Mesothelial cell of epicardium (in vitro differentiated cells): ENCODE measurements at regions not wholly inside any gene's neighbourhood (a gene's known extent, or its start where the extent isn't known, plus 50 kb on each side); places are given as distances from the start of the nearest gene placed in this dataset.

Experiments used
- DNase-seq, 2 experiments: peaks; one replicate each; pipeline ENCODE4 v3.0.0; 2021; ENCODE audit warnings: low spot score in 2 of 2; ENCODE audit not compliant: unreplicated experiment in 2 of 2
- H3K27ac Mint-ChIP-seq: 2 replicates; pipeline ENCODE4 v1.8.0; 2021; ENCODE audit warnings: mixed read lengths
- H3K27me3 Mint-ChIP-seq: 2 replicates; pipeline ENCODE4 v1.8.0; 2021; ENCODE audit warnings: low read depth, mixed read lengths
- H3K36me3 Mint-ChIP-seq: 2 replicates; pipeline ENCODE4 v1.8.0; 2021; ENCODE audit warnings: mixed read lengths
- H3K4me1 Mint-ChIP-seq: 2 replicates; pipeline ENCODE4 v1.8.0; 2021; ENCODE audit warnings: mixed read lengths
- H3K4me3 Mint-ChIP-seq: 2 replicates; pipeline ENCODE4 v1.8.0; 2021; ENCODE audit warnings: mild to moderate bottlenecking, moderate library complexity, mixed read lengths
- H3K9me3 Mint-ChIP-seq: 2 replicates; pipeline ENCODE4 v1.8.0; 2021; ENCODE audit warnings: mixed read lengths
- CTCF ChIP-seq: fragments of 200-600 bp; sonication (generic); IDR thresholded peaks from one replicate; pipeline ENCODE4 v1.5.0; 2021; ENCODE audit warnings: antibody characterized with exemption; ENCODE audit not compliant: unreplicated experiment

- no peak overlapping the region for H3K4me3 Mint-ChIP-seq
- H3K27me3 Mint-ChIP-seq = peaks cover 40% of the 10 kb centered on the region
- DNase-seq = no peak
- H3K27ac Mint-ChIP-seq = no peak overlapping the region
- H3K36me3 Mint-ChIP-seq = no peaks in the 10 kb centered on the region
- H3K9me3 Mint-ChIP-seq = no peaks in the 10 kb centered on the region
- peaks cover 12% of the 10 kb centered on the region for H3K4me1 Mint-ChIP-seq
- no peak for TF ChIP-seq CTCF
Measured at GRCh38 chr2:120554625-120555032, 181.0 kb upstream of the GLI2 start.

DNA sequence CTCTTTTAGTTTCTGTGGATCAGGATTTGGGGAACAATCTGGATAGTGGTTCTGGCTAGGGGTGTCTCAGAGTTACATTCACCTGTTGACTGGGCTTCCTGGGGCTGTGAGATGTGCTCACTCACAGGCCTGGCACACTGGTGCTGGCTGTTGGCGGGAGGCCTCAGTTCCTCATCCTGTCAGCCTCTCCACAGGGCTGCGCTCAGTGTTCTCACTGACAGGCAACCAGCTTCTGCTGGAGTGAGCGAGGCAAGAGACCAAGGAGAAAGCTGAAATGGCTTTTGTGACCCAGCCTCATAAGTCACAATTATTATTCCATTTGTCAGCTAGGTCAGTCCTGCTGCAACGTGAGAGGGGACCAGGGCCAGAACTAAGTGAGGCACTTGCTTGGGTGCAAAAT is 180.6 kb upstream of the GLI2 start:
- TF ChIP-seq CTCF = no peak
- H3K4me1 Mint-ChIP-seq = peaks cover 12% of the 10 kb centered on the region
- no peak overlapping the region for H3K4me3 Mint-ChIP-seq
- peaks cover 40% of the 10 kb centered on the region for H3K27me3 Mint-ChIP-seq
- H3K27ac Mint-ChIP-seq = no peak overlapping the region
- no peaks in the 10 kb centered on the region for H3K9me3 Mint-ChIP-seq
- H3K36me3 Mint-ChIP-seq = no peaks in the 10 kb centered on the region
- DNase-seq = no peak

- Mint-ChIP-seq H3K27me3 (peaks cover 31% of the 10 kb centered on the region), H3K27ac (no peak overlapping the region), H3K4me3 (no peak overlapping the region), H3K9me3 (no peaks in the 10 kb centered on the region), H3K36me3 (no peaks in the 10 kb centered on the region), H3K4me1 (peaks cover 11% of the 10 kb centered on the region)
- TF ChIP-seq CTCF = no peak
- no peak for DNase-seq
Measured at GRCh38 chr2:120556911-120557310, 178.8 kb upstream of the GLI2 start.

DNA sequence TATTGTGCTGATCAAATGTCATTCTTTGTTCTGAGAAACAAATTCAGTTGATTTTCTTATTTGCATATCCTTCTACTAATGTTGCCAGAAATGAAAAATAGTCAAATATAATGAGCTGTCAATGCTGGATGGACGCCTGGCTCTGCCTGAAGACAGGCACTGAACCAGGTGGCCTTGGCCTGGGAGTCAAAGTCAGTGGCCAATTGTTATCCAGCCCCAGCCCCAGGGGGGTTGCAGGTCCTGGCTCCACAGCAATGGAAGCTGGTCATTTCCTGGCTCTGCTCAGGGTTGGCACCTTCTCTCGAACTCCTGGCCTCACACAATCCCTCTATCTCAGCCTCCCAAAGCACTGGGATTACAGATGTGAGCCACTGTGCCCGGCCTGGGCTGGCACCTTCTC is 176.8 kb upstream of the GLI2 start:
- Mint-ChIP-seq H3K4me3 (no peak overlapping the region), H3K9me3 (no peaks in the 10 kb centered on the region), H3K36me3 (no peaks in the 10 kb centered on the region), H3K27me3 (peaks cover 20% of the 10 kb centered on the region), H3K4me1 (peaks cover 2% of the 10 kb centered on the region), H3K27ac (no peak overlapping the region)
- no peak for TF ChIP-seq CTCF
- DNase-seq = no peak

DNA sequence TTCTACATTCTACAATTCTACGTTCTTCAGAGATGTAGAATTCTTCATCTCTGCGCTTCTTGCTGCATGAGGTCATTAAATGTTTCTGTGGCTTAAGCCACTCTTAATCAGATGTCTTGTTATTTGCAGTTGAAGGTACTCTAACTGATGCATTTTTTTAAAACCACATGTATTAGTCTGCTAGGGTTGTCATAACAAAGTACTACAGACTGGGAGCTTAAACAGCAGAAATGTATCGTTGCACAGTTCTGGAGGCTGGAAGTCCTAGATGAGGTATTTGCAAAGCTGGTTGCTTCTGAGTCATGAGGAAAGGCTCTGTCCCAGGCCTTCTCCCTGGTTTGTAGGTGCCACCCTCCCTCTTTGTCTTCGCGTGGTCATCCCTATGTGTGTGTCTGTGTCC is 176.3 kb upstream of the GLI2 start:
- no peak overlapping the region for H3K27ac Mint-ChIP-seq
- no peak overlapping the region for H3K4me3 Mint-ChIP-seq
- H3K27me3 Mint-ChIP-seq = peaks cover 18% of the 10 kb centered on the region
- H3K9me3 Mint-ChIP-seq = no peaks in the 10 kb centered on the region
- TF ChIP-seq CTCF = no peak
- H3K36me3 Mint-ChIP-seq = no peaks in the 10 kb centered on the region
- peaks cover 2% of the 10 kb centered on the region for H3K4me1 Mint-ChIP-seq
- no peak for DNase-seq

DNA sequence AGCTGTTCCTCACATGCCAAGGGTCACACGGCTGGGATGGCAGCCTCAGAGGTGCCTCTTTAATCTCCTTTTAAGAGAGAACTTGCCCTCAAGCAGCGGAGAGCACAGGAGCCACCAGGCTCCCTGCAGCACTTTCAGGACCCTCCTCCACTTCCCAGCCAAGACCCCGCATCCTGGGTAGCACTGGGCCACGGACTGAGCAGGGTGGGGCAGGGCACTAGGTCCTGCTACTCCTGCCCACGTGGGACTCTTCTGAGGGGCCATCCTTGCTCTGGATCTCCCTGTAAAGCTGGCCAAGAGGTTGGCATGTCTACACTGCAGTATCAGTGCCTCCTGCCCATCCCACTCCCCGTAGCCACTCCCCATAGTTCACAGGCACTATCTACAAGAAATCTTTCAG is 175.3 kb upstream of the GLI2 start:
- H3K9me3 Mint-ChIP-seq = no peaks in the 10 kb centered on the region
- no peak for DNase-seq
- peaks cover 2% of the 10 kb centered on the region for H3K4me1 Mint-ChIP-seq
- H3K27ac Mint-ChIP-seq = no peak overlapping the region
- no peaks in the 10 kb centered on the region for H3K36me3 Mint-ChIP-seq
- TF ChIP-seq CTCF = no peak
- no peak overlapping the region for H3K4me3 Mint-ChIP-seq
- peaks cover 12% of the 10 kb centered on the region for H3K27me3 Mint-ChIP-seq
